PC-3 (cell line): ENCODE measurements at regions not wholly inside any gene's neighbourhood (a gene's known extent, or its start where the extent isn't known, plus 50 kb on each side); places are given as distances from the start of the nearest gene placed in this dataset.

Experiments used
- ATAC-seq: fragments of 200-7000 bp; cut with Tn5 transposase; 2 replicates; pipeline ENCODE4 v1.9.1; 2020; ENCODE audit warnings: mild to moderate bottlenecking, moderate library complexity
- BruUV-seq: library from RNA; stranded (reverse); fragments of 400-500 nt; replicated peaks from 2 replicates; lab custom pipeline; 2021; lab: Mats Ljungman, UMichigan
- CTCF ChIA-PET: fragments of 300-600 bp; sonication (Branson Sonifier 250); formaldehyde crosslinking; loops from one replicate; lab custom pipeline; 2022; ENCODE audit warnings: antibody characterized with exemption; lab: Charles Lee
- POLR2A ChIA-PET: fragments of 300-600 bp; sonication (Branson Sonifier 250); formaldehyde crosslinking; loops from one replicate; lab custom pipeline; 2022; ENCODE audit warnings: antibody characterized with exemption; ENCODE audit not compliant: unreplicated experiment; lab: Charles Lee
- DNase-seq: peaks from one replicate; pipeline ENCODE4 v3.0.0-alpha.2; 2015
- H2AFZ ChIP-seq: fragments of 300-600 bp; sonication (generic); 2 replicates; pipeline ENCODE4 v1.6.0; 2016; ENCODE audit warnings: antibody characterized with exemption, low read length
- H3F3A ChIP-seq: fragments of 300-600 bp; sonication (generic); one replicate; pipeline ENCODE4 v1.6.0; 2017; ENCODE audit warnings: antibody characterized with exemption, low read length, control low read depth, mild to moderate bottlenecking; ENCODE audit not compliant: unreplicated experiment
- H3K27ac ChIP-seq: fragments of 300-600 bp; sonication (generic); 2 replicates; pipeline ENCODE4 v1.5.1; 2016; ENCODE audit warnings: mild to moderate bottlenecking, low read length
- H3K27me3 ChIP-seq: fragments of 300-600 bp; sonication (generic); 2 replicates; pipeline ENCODE4 v1.6.1; 2016; ENCODE audit warnings: low read length, mixed read lengths
- H3K36me3 ChIP-seq: fragments of 300-600 bp; sonication (generic); 2 replicates; pipeline ENCODE4 v1.6.1; 2016; ENCODE audit warnings: low read depth, mixed run types, low read length, mixed read lengths
- H3K4me1 ChIP-seq: fragments of 300-600 bp; sonication (generic); 2 replicates; pipeline ENCODE4 v1.5.1; 2016; ENCODE audit warnings: low read length; ENCODE audit not compliant: insufficient read depth
- H3K4me2 ChIP-seq: fragments of 300-600 bp; sonication (generic); 2 replicates; pipeline ENCODE4 v1.6.0; 2016; ENCODE audit warnings: low read length
- H3K4me3 ChIP-seq: fragments of 300-600 bp; sonication (generic); 2 replicates; pipeline ENCODE4 v1.5.1; 2016; ENCODE audit warnings: mild to moderate bottlenecking, low read length, mixed read lengths
- H3K79me2 ChIP-seq: fragments of 300-600 bp; sonication (generic); 2 replicates; pipeline ENCODE4 v1.6.1; 2017; ENCODE audit warnings: low read length, mixed read lengths
- H3K9ac ChIP-seq: fragments of 300-600 bp; sonication (generic); 2 replicates; pipeline ENCODE4 v1.6.0; 2016; ENCODE audit warnings: mild to moderate bottlenecking, low read length
- H3K9me2 ChIP-seq: fragments of 300-600 bp; sonication (generic); replicated peaks from 2 replicates; pipeline ENCODE4 v1.6.1; 2016; ENCODE audit warnings: mixed run types, low read length, mixed read lengths
- H3K9me3 ChIP-seq: fragments of 300-600 bp; sonication (generic); 2 replicates; pipeline ENCODE4 v1.6.1; 2016; ENCODE audit warnings: low read length, mixed read lengths
- H4K20me1 ChIP-seq: fragments of 300-600 bp; sonication (generic); 2 replicates; pipeline ENCODE4 v1.6.1; 2016; ENCODE audit warnings: low read length, mixed read lengths
- CTCF ChIP-seq: fragments of 300-600 bp; sonication (generic); conservative IDR thresholded peaks from 2 replicates; pipeline ENCODE4 v1.5.1; 2017; ENCODE audit warnings: antibody characterized with exemption, low read depth, mild to moderate bottlenecking, low read length
- EZH2 ChIP-seq: fragments of 300-600 bp; sonication (generic); IDR thresholded peaks from one replicate; pipeline ENCODE4 v1.6.1; 2017; ENCODE audit warnings: antibody characterized with exemption, mild to moderate bottlenecking, low read length; ENCODE audit not compliant: unreplicated experiment
- EZH2phosphoT487 ChIP-seq: fragments of 300-600 bp; sonication (generic); IDR thresholded peaks from 2 replicates; pipeline ENCODE4 v1.6.1; 2018; ENCODE audit warnings: mild to moderate bottlenecking, antibody characterized with exemption, low read length, borderline replicate concordance
- intact Hi-C: fragments of 100-400 bp; cut with micrococcal nuclease; formaldehyde crosslinking; loops from 2 replicates; pipeline ENCODE4 v1.9.0; 2023

- H3K9me3 ChIP-seq, result no peaks in the 10 kb centered on the region
- no peaks in the 10 kb centered on the region for H3F3A ChIP-seq
- no peak overlapping the region for H3K27ac ChIP-seq
- no peaks in the 10 kb centered on the region for H3K4me1 ChIP-seq
- no peak for ATAC-seq
- ChIA-PET CTCF (no interaction called here), POLR2A (no interaction called here)
- H3K9me2 ChIP-seq, result no peaks in the 10 kb centered on the region
- intact Hi-C loops, result no loop called here
- TF ChIP-seq EZH2phosphoT487 (no peak), CTCF (no peak), EZH2 (no peak)
- H3K4me3 ChIP-seq, result no peak overlapping the region
- no peaks in the 10 kb centered on the region for H4K20me1 ChIP-seq
- no peak overlapping the region for H2AFZ ChIP-seq
- DNase-seq, result no peak
- H3K27me3 ChIP-seq, result no peaks in the 10 kb centered on the region
- H3K79me2 ChIP-seq, result no peaks in the 10 kb centered on the region
- no peak overlapping the region for H3K9ac ChIP-seq
- H3K36me3 ChIP-seq, result no peaks in the 10 kb centered on the region
- BruUV-seq, result no TSS peak
- no peak overlapping the region for H3K4me2 ChIP-seq
Observed at GRCh38 chr9:90368241-90368640, 274.4 kb downstream of the DIRAS2 start.

GRCh38 chr9:90368928-90369327 lies 273.7 kb downstream of the DIRAS2 start:
- H3K9me3 ChIP-seq, result no peaks in the 10 kb centered on the region
- H3F3A ChIP-seq, result no peaks in the 10 kb centered on the region
- no peaks in the 10 kb centered on the region for H4K20me1 ChIP-seq
- no peaks in the 10 kb centered on the region for H3K27me3 ChIP-seq
- H3K9ac ChIP-seq, result no peak overlapping the region
- DNase-seq (no peak), ATAC-seq (no peak)
- H3K9me2 ChIP-seq, result no peaks in the 10 kb centered on the region
- CTCF ChIA-PET, result no interaction called here
- H3K4me3 ChIP-seq, result no peak overlapping the region
- intact Hi-C loops, result no loop called here
- no peaks in the 10 kb centered on the region for H3K79me2 ChIP-seq
- H3K36me3 ChIP-seq, result no peaks in the 10 kb centered on the region
- no peak overlapping the region for H3K4me2 ChIP-seq
- no TSS peak for BruUV-seq
- H3K4me1 ChIP-seq, result no peaks in the 10 kb centered on the region
- TF ChIP-seq CTCF, result no peak
- no peak for TF ChIP-seq EZH2
- TF ChIP-seq EZH2phosphoT487, result no peak
- POLR2A ChIA-PET, result no interaction called here
- no peak overlapping the region for H2AFZ ChIP-seq
- no peak overlapping the region for H3K27ac ChIP-seq

- H3K27ac ChIP-seq, result no peak overlapping the region
Observed at GRCh38 chr9:90379771-90380170, 262.9 kb downstream of the DIRAS2 start.

More at GRCh38 chr9:90379771-90380170, 262.9 kb downstream of the DIRAS2 start:
- ATAC-seq, result no peak
- no peaks in the 10 kb centered on the region for H3K9me3 ChIP-seq
- no peak for TF ChIP-seq EZH2phosphoT487
- no peak overlapping the region for H3K4me2 ChIP-seq
- no peak overlapping the region for H3K4me3 ChIP-seq
- no peak for DNase-seq
- no peaks in the 10 kb centered on the region for H3K4me1 ChIP-seq
- CTCF ChIA-PET, result no interaction called here
- H3K9me2 ChIP-seq, result no peaks in the 10 kb centered on the region
- H3K9ac ChIP-seq, result no peak overlapping the region
- peaks cover 8% of the 10 kb centered on the region for H3K27me3 ChIP-seq
- intact Hi-C loops, result no loop called here
- no peaks in the 10 kb centered on the region for H3F3A ChIP-seq
- no peaks in the 10 kb centered on the region for H3K36me3 ChIP-seq
- H4K20me1 ChIP-seq, result no peaks in the 10 kb centered on the region
- POLR2A ChIA-PET, result no interaction called here
- H2AFZ ChIP-seq, result no peak overlapping the region
- H3K79me2 ChIP-seq, result no peaks in the 10 kb centered on the region
- no TSS peak for BruUV-seq
